MM.1S (cell line): ENCODE measurements at regions not wholly inside any gene's neighbourhood (a gene's known extent, or its start where the extent isn't known, plus 50 kb on each side); places are given as distances from the start of the nearest gene placed in this dataset.
A peak's percentile ranks its signal among the peaks of the same experiment; 100 is the strongest.
"Not testable (repeated sequence)": the region's sequence is repeated elsewhere in the genome, so short reads cannot be mapped to it uniquely, and the experiment has no call there.

ENCODE experiments used
- DNase-seq: peaks from one replicate; pipeline ENCODE4 v3.0.0-alpha.2; 2015
- H2AFZ ChIP-seq: fragments of 300-600 bp; sonication (generic); 2 replicates; pipeline ENCODE4 v1.6.0; 2016; ENCODE audit warnings: antibody characterized with exemption, low read length
- H3F3A ChIP-seq: fragments of 300-600 bp; sonication (generic); 2 replicates; pipeline ENCODE4 v1.6.1; 2016; ENCODE audit warnings: mild to moderate bottlenecking, antibody characterized with exemption, low read length, moderate library complexity, mixed read lengths; ENCODE audit not compliant: insufficient read depth
- H3K27ac ChIP-seq: fragments of 300-600 bp; sonication (generic); 2 replicates; pipeline ENCODE4 v1.5.1; 2016; ENCODE audit warnings: mild to moderate bottlenecking, low read length
- H3K27me3 ChIP-seq: fragments of 300-600 bp; sonication (generic); replicated peaks from 2 replicates; pipeline ENCODE4 v1.6.0; 2016; ENCODE audit warnings: low read length; ENCODE audit not compliant: insufficient read depth
- H3K36me3 ChIP-seq: fragments of 300-600 bp; sonication (generic); replicated peaks from 2 replicates; pipeline ENCODE4 v1.6.1; 2016; ENCODE audit warnings: mild to moderate bottlenecking, low read length, mixed read lengths; ENCODE audit not compliant: insufficient read depth
- H3K4me1 ChIP-seq: fragments of 300-600 bp; sonication (generic); 2 replicates; pipeline ENCODE4 v1.6.1; 2016; ENCODE audit warnings: low read length, mixed read lengths
- H3K4me2 ChIP-seq: fragments of 300-600 bp; sonication (generic); 2 replicates; pipeline ENCODE4 v1.6.0; 2016; ENCODE audit warnings: low read depth, low read length
- H3K4me3 ChIP-seq: fragments of 300-600 bp; sonication (generic); 2 replicates; pipeline ENCODE4 v1.5.1; 2016; ENCODE audit warnings: low read length, mixed read lengths
- H3K79me2 ChIP-seq: fragments of 300-600 bp; sonication (generic); 2 replicates; pipeline ENCODE4 v1.6.1; 2016; ENCODE audit warnings: mixed run types, low read length, mixed read lengths
- H3K9ac ChIP-seq: fragments of 300-600 bp; sonication (generic); 2 replicates; pipeline ENCODE4 v1.6.1; 2016; ENCODE audit warnings: low read length, mixed read lengths
- H3K9me2 ChIP-seq: fragments of 300-600 bp; sonication (generic); replicated peaks from 2 replicates; pipeline ENCODE4 v1.6.1; 2016; ENCODE audit warnings: mild to moderate bottlenecking, low read length, mixed read lengths; ENCODE audit not compliant: insufficient read depth
- H3K9me3 ChIP-seq: fragments of 300-600 bp; sonication (generic); replicated peaks from 2 replicates; pipeline ENCODE4 v1.6.1; 2016; ENCODE audit warnings: mild to moderate bottlenecking, low read length, mixed read lengths; ENCODE audit not compliant: insufficient read depth
- H4K20me1 ChIP-seq: fragments of 300-600 bp; sonication (generic); 2 replicates; pipeline ENCODE4 v1.6.1; 2016; ENCODE audit warnings: mild to moderate bottlenecking, low read length, moderate library complexity, mixed read lengths; ENCODE audit not compliant: insufficient read depth
- CTCF ChIP-seq: fragments of 300-600 bp; sonication (generic); IDR thresholded peaks from 2 replicates; pipeline ENCODE4 v1.5.1; 2016; ENCODE audit warnings: antibody characterized with exemption, low read length, mixed read lengths
- EZH2 ChIP-seq: fragments of 300-600 bp; sonication (generic); optimal IDR thresholded peaks from 2 replicates; pipeline ENCODE3; 2017; ENCODE audit warnings: low read depth, mild to moderate bottlenecking, antibody characterized with exemption, low read length, mixed read lengths
- EZH2phosphoT487 ChIP-seq: fragments of 300-600 bp; sonication (generic); IDR thresholded peaks from 2 replicates; pipeline ENCODE4 v1.6.1; 2018; ENCODE audit warnings: antibody characterized with exemption, low read length

- H3K27me3 ChIP-seq = no peaks in the 10 kb centered on the region
- H3K36me3 ChIP-seq = no peaks in the 10 kb centered on the region
- H2AFZ ChIP-seq = no peak overlapping the region
- H3K9ac ChIP-seq = no peak overlapping the region
- no peaks in the 10 kb centered on the region for H4K20me1 ChIP-seq
- H3K9me2 ChIP-seq = no peaks in the 10 kb centered on the region
- TF ChIP-seq EZH2phosphoT487 (no peak), CTCF (no peak), EZH2 (no peak)
- no peak overlapping the region for H3K27ac ChIP-seq
- no peaks in the 10 kb centered on the region for H3K79me2 ChIP-seq
- H3K9me3 ChIP-seq = no peaks in the 10 kb centered on the region
- no peak overlapping the region for H3K4me3 ChIP-seq
- H3K4me1 ChIP-seq = no peaks in the 10 kb centered on the region
- DNase-seq = no peak
- no peak overlapping the region for H3K4me2 ChIP-seq
- H3F3A ChIP-seq = no peaks in the 10 kb centered on the region
Measured at GRCh38 chr2:179373816-179374215, 109.2 kb upstream of the SESTD1 start.

GRCh38 chr2:179365561-179365960 is 100.9 kb upstream of the SESTD1 start:
- H3K36me3 ChIP-seq, H3K27ac ChIP-seq, H3K27me3 ChIP-seq, H3K9me3 ChIP-seq, H3K4me3 ChIP-seq, H3K79me2 ChIP-seq, H3K4me1 ChIP-seq, H3K9me2 ChIP-seq, DNase-seq, H3K4me2 ChIP-seq, H2AFZ ChIP-seq, H3F3A ChIP-seq, H4K20me1 ChIP-seq, H3K9ac ChIP-seq: not testable (repeated sequence)

DNA sequence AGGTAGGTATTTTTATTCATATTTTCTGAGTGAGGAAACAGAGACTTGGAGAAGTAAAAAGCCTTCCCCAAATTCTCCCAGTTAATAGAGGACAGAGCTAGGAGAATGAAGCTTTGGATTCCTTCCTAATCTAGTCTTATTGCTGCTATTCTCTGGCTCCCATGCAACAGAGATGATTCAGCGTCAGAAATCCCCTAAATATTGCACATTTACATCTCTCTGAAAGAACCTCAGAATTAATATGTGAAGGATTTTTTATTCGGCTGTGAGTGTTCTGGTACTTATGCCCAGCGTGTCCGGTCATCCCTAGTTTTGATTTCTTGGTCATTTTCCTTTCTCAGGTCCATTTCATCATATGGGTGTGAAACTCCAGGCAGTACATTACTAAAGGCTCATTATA is 91.2 kb upstream of the SESTD1 start:
- Histone ChIP-seq H3K4me1 (no peaks in the 10 kb centered on the region), H3K36me3 (no peaks in the 10 kb centered on the region), H3K9me2 (no peaks in the 10 kb centered on the region), H3K4me3 (no peak overlapping the region), H3K4me2 (no peak overlapping the region), H3K9ac (no peak overlapping the region), H3K27me3 (no peaks in the 10 kb centered on the region), H3K27ac (no peak overlapping the region), H2AFZ (no peak overlapping the region), H3F3A (no peaks in the 10 kb centered on the region), H3K9me3 (no peaks in the 10 kb centered on the region), H4K20me1 (no peaks in the 10 kb centered on the region), H3K79me2 (no peaks in the 10 kb centered on the region)
- no peak for DNase-seq
- TF ChIP-seq CTCF = no peak
- TF ChIP-seq EZH2 = no peak
- TF ChIP-seq EZH2phosphoT487 = no peak

DNA sequence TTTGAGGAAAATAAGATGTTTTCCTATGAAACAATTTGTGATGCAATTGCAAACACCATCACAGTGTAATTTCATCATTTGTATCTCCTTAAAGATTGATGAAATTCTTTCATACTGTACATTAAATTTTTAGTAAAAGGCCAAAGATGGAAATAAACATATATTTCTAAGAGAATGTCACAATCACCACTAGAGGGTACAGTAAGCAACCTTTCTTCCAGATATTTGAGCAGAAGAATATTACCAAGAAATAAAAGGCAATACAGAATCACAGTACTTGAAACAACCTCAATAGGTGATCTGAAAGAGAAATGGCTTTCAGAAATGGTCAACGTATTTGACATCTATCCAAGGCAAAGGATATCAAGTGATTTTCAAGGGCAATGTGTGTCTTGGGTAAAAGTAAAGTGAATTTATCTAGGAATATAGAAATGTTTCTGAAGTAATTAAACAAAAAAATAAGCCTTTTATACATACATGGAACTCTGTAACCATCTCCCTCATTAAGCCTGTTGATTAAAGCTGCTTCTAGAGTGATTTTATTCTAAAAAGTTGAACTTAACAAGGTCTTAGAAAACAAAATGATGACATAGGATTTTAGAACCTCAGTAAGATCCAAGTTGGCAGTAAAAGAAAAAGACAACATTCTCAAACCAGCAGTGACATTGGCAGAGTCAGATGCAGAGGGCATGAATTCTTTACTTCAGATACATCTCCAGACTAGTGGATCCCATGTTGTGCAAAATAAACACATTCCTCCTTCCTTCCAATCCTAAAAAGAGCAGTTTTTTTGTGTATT is 90.3 kb upstream of the SESTD1 start:
- no peak for DNase-seq

More for the DNA sequence above, 90.3 kb upstream of the SESTD1 start:
- Histone ChIP-seq H3K27ac (no peak overlapping the region), H3K4me3 (no peak overlapping the region), H3K9me2 (no peaks in the 10 kb centered on the region), H3K27me3 (no peaks in the 10 kb centered on the region), H4K20me1 (no peaks in the 10 kb centered on the region), H3K4me2 (no peak overlapping the region), H3K9ac (no peak overlapping the region), H3F3A (no peaks in the 10 kb centered on the region), H3K4me1 (peaks cover 5% of the 10 kb centered on the region), H3K79me2 (no peaks in the 10 kb centered on the region), H3K9me3 (no peaks in the 10 kb centered on the region), H3K36me3 (no peaks in the 10 kb centered on the region), H2AFZ (no peak overlapping the region)
- TF ChIP-seq EZH2phosphoT487 (no peak), CTCF (peak; percentile 28; the same call in 1 of the 2 replicates)
